Activated T-cell treated with anti-CD3 and anti-CD28 coated beads for 24 hours (primary cell): ENCODE measurements at regions not wholly inside any gene's neighbourhood (a gene's known extent, or its start where the extent isn't known, plus 50 kb on each side); places are given as distances from the start of the nearest gene placed in this dataset.
"Not testable (repeated sequence)": the region's sequence is repeated elsewhere in the genome, so short reads cannot be mapped to it uniquely, and the experiment has no call there.

Experiments used
- DNase-seq: peaks from one replicate; pipeline ENCODE4 v3.0.0-alpha.2; 2020; ENCODE audit warnings: low read depth

- no peak for DNase-seq
These were observed 1839.5 kb upstream of the PCDH10 start for GRCh38 chr4:131309628-131310027.

- no peak for DNase-seq
These were observed 1833.0 kb upstream of the PCDH10 start for GRCh38 chr4:131316086-131316485.

- no peak for DNase-seq
These were observed 1811.2 kb upstream of the PCDH10 start for GRCh38 chr4:131337936-131338335.

GRCh38 chr4:131339137-131339536 lies 1810.0 kb upstream of the PCDH10 start:
- DNase-seq, result no peak

- DNase-seq, result no peak
These were observed 1804.3 kb upstream of the PCDH10 start for GRCh38 chr4:131344761-131345160.

- no peak for DNase-seq
These were observed 1801.3 kb upstream of the PCDH10 start for GRCh38 chr4:131347816-131348215.

GRCh38 chr4:131348263-131348662 lies 1800.8 kb upstream of the PCDH10 start:
- DNase-seq, result no peak

- not testable (repeated sequence) for DNase-seq
These were observed 1796.7 kb upstream of the PCDH10 start for GRCh38 chr4:131352371-131352770.

GRCh38 chr4:131366714-131367113 lies 1782.4 kb upstream of the PCDH10 start:
- no peak for DNase-seq

- no peak for DNase-seq
These were observed 1781.7 kb upstream of the PCDH10 start for GRCh38 chr4:131367441-131367840.

- DNase-seq, result no peak
These were observed 1778.2 kb upstream of the PCDH10 start for GRCh38 chr4:131370846-131371245.

- no peak for DNase-seq
These were observed 1768.0 kb upstream of the PCDH10 start for GRCh38 chr4:131381055-131381454.

GRCh38 chr4:131382839-131383238 lies 1766.3 kb upstream of the PCDH10 start:
- no peak for DNase-seq

GRCh38 chr4:131388277-131388676 lies 1760.8 kb upstream of the PCDH10 start:
- DNase-seq, result no peak

- DNase-seq, result no peak
These were observed 1741.0 kb upstream of the PCDH10 start for GRCh38 chr4:131408102-131408501.

- no peak for DNase-seq
These were observed 1737.7 kb upstream of the PCDH10 start for GRCh38 chr4:131411393-131411792.

GRCh38 chr4:131419147-131419546 lies 1729.9 kb upstream of the PCDH10 start:
- no peak for DNase-seq

GRCh38 chr4:131426023-131426758 lies 1722.9 kb upstream of the PCDH10 start:
- DNase-seq, result no peak

- no peak for DNase-seq
These were observed 1722.1 kb upstream of the PCDH10 start for GRCh38 chr4:131427000-131427399.

- DNase-seq, result no peak
These were observed 1718.8 kb upstream of the PCDH10 start for GRCh38 chr4:131430302-131430701.

GRCh38 chr4:131441004-131441688 lies 1707.9 kb upstream of the PCDH10 start:
- no peak for DNase-seq

GRCh38 chr4:131447883-131448282 lies 1701.2 kb upstream of the PCDH10 start:
- DNase-seq, result no peak

- DNase-seq, result no peak
These were observed 1698.4 kb upstream of the PCDH10 start for GRCh38 chr4:131450572-131451209.
